Type B pancreatic cell (in vitro differentiated cells): ENCODE measurements at regions not wholly inside any gene's neighbourhood (a gene's known extent, or its start where the extent isn't known, plus 50 kb on each side); places are given as distances from the start of the nearest gene placed in this dataset.

Experiments
- DNase-seq: peaks from one replicate; pipeline ENCODE4 v3.0.0; 2021; ENCODE audit warnings: mixed read lengths; ENCODE audit not compliant: unreplicated experiment; ENCODE audit errors: extremely low spot score
- H3K27ac Mint-ChIP-seq: 2 replicates; pipeline ENCODE4 v1.8.0; 2021; ENCODE audit warnings: mild to moderate bottlenecking, mixed read lengths
- H3K27me3 Mint-ChIP-seq: 2 replicates; pipeline ENCODE4 v1.8.0; 2021; ENCODE audit warnings: mixed read lengths
- H3K36me3 Mint-ChIP-seq: 2 replicates; pipeline ENCODE4 v1.8.0; 2021; ENCODE audit warnings: mixed read lengths
- H3K4me1 Mint-ChIP-seq: one replicate; pipeline ENCODE4 v1.8.0; 2021; ENCODE audit warnings: mixed read lengths; ENCODE audit not compliant: unreplicated experiment
- H3K4me3 Mint-ChIP-seq: 2 replicates; pipeline ENCODE4 v1.8.0; 2021; ENCODE audit warnings: mild to moderate bottlenecking, mixed read lengths
- H3K9me3 Mint-ChIP-seq: 2 replicates; pipeline ENCODE4 v1.8.0; 2021; ENCODE audit warnings: mixed read lengths
- TF ChIP-seq, protein P1 (sequence below): fragments of 200-600 bp; sonication (generic); conservative IDR thresholded peaks from 2 replicates; pipeline ENCODE4 v1.5.0; 2021; ENCODE audit warnings: antibody characterized with exemption, mild to moderate bottlenecking

DNA sequence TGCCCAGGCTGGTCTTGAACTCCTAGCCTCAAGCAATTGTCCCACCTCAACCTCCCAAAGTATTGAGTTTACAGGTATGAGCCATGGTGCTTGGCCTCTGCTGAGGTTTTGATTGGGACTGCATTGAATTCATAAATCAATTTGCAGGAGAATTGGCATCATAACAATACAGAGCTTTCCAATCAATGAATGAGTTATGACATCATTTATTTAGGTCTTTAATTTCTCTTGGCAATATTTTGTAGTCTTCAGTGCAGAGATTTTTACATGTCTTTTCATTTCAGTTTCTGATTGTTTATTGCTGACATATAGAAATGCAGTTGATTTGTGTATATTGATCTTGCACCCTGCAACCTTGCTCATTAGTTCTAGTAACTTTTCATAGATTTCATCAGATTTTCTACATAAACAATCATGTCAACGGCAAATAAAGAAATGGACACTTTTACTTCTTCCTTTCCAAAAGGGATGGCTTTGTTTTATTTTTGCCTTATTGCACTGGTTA, 119.9 kb downstream of the TFCP2L1 start:
- Mint-ChIP-seq H3K9me3 (no peaks in the 10 kb centered on the region), H3K36me3 (no peaks in the 10 kb centered on the region), H3K4me3 (no peak overlapping the region), H3K27ac (no peak overlapping the region), H3K4me1 (peaks cover 5% of the 10 kb centered on the region), H3K27me3 (no peaks in the 10 kb centered on the region)
- TF ChIP-seq, protein P1, sequence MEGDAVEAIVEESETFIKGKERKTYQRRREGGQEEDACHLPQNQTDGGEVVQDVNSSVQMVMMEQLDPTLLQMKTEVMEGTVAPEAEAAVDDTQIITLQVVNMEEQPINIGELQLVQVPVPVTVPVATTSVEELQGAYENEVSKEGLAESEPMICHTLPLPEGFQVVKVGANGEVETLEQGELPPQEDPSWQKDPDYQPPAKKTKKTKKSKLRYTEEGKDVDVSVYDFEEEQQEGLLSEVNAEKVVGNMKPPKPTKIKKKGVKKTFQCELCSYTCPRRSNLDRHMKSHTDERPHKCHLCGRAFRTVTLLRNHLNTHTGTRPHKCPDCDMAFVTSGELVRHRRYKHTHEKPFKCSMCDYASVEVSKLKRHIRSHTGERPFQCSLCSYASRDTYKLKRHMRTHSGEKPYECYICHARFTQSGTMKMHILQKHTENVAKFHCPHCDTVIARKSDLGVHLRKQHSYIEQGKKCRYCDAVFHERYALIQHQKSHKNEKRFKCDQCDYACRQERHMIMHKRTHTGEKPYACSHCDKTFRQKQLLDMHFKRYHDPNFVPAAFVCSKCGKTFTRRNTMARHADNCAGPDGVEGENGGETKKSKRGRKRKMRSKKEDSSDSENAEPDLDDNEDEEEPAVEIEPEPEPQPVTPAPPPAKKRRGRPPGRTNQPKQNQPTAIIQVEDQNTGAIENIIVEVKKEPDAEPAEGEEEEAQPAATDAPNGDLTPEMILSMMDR = no peak
- no peak for DNase-seq
